K562 (cell line): ENCODE measurements at regions not wholly inside any gene's neighbourhood (a gene's known extent, or its start where the extent isn't known, plus 50 kb on each side); places are given as distances from the start of the nearest gene placed in this dataset.

Experiments used
- CREB1 ChIP-seq, 2 experiments: sonication (generic) in 1 of 2; formaldehyde crosslinking in 1 of 2; IDR thresholded peaks; 2 replicates each; pipeline versions ENCODE4 v1.6.1 to v1.8.0; 2012 to 2022; ENCODE audit warnings: inconsistent platforms in 1 of 2, mild to moderate bottlenecking in 1 of 2, missing genetic modification reagents in 1 of 2, moderate library complexity in 1 of 2
- EP300 ChIP-seq: IDR thresholded peaks from 2 replicates; pipeline ENCODE4 v1.6.1; 2012; ENCODE audit warnings: low read length, improper control_type of control experiment
- KDM1A ChIP-seq, 2 experiments: fragments of 450-650 bp; IDR thresholded peaks; 2 replicates each; pipeline ENCODE4 v1.6.1; 2016; ENCODE audit warnings: mild to moderate bottlenecking in 2 of 2
- KLF6 ChIP-seq: fragments of 250-450 bp; sonication (Bioruptor Pico); IDR thresholded peaks from 2 replicates; pipeline ENCODE4 v1.4.0; 2020; ENCODE audit warnings: mild to moderate bottlenecking, moderate library complexity, borderline replicate concordance
- POLR2AphosphoS2 ChIP-seq: IDR thresholded peaks from 2 replicates; pipeline ENCODE4 v1.6.1; 2012; ENCODE audit warnings: low read length, improper control_type of control experiment
- SMAD4 ChIP-seq: fragments of 250-450 bp; sonication (Bioruptor Pico); conservative IDR thresholded peaks from 2 replicates; pipeline ENCODE4 v1.8.0; 2021; ENCODE audit warnings: inconsistent platforms, mild to moderate bottlenecking, moderate library complexity
- SPI1 ChIP-seq: IDR thresholded peaks from 2 replicates; pipeline ENCODE4 v1.6.1; 2011; ENCODE audit warnings: low read depth, low read length, control low read depth, borderline replicate concordance
- TAF1 ChIP-seq: IDR thresholded peaks from 2 replicates; pipeline ENCODE4 v1.6.1; 2011; ENCODE audit warnings: mild to moderate bottlenecking, low read length, moderate library complexity; ENCODE audit not compliant: insufficient read depth, control insufficient read depth, severe bottlenecking; ENCODE audit errors: extremely low read depth

DNA sequence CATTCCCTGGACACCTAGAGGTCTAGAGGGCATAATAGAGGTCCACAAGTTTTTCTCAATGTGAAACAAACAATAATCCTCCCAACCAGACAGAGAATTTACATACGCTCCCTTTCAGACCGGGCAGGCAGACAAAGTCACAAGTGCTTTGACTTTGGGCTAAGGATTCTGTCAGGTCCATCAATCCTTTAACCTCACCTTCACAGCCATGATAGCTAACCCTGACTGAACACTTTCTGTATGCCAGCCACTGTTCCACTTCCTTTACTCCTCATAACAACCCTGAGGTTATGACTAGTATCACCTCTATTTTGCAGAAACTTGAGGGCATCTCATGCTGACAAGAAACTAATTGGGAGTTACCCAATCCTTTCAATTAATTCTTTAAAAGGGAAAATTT lies 118.8 kb upstream of the AFF2 start:
- TF ChIP-seq SPI1 (no peak), POLR2AphosphoS2 (no peak), EP300 (no peak), SMAD4 (CRISPR knock-in tag) (no peak), KDM1A (IDR thresholded peaks at IDR 0.05) (no peak), TAF1 (no peak), CREB1 (IDR thresholded peaks at IDR 0.05) (no peak), CREB1 (CRISPR knock-in tag; IDR thresholded peaks at IDR 0.05) (no peak), KLF6 (CRISPR knock-in tag) (no peak)
